ENCODE measurements at regions not wholly inside any gene's neighbourhood (a gene's known extent, or its start where the extent isn't known, plus 50 kb on each side); places are given as distances from the start of the nearest gene placed in this dataset.

- TF ChIP-seq CTCF (optimal IDR thresholded peaks at IDR 0.05 in 1 of 3, IDR thresholded peaks at IDR 0.05 in 1 of 3, conservative IDR thresholded peaks at IDR 0.05 in 1 of 3; ENCODE audit: extremely low read depth in 1 of 3, insufficient read depth in 2 of 3, low read length in 3 of 3) (no peak), EZH2 (IDR thresholded peaks at IDR 0.05; ENCODE audit: low read length) (no peak)
These were observed 255.0 kb upstream of the TAS2R1 start for GRCh38 chr5:9885164-9885563.
